GM12864 (cell line): ENCODE measurements at regions not wholly inside any gene's neighbourhood (a gene's known extent, or its start where the extent isn't known, plus 50 kb on each side); places are given as distances from the start of the nearest gene placed in this dataset.

Experiments
- DNase-seq: peaks from one replicate; pipeline ENCODE4 v3.0.0-alpha.2; 2011; ENCODE audit warnings: low read depth
- H3K4me3 ChIP-seq: 2 replicates; pipeline ENCODE4 v1.5.1; 2011; ENCODE audit warnings: mild to moderate bottlenecking, low read depth, low read length, control low read depth
- CTCF ChIP-seq: IDR thresholded peaks from 2 replicates; pipeline ENCODE4 v1.5.1; 2011; ENCODE audit warnings: low read depth, mild to moderate bottlenecking, moderate library complexity, low read length, control low read depth, inconsistent platforms; ENCODE audit errors: missing control alignments

DNA sequence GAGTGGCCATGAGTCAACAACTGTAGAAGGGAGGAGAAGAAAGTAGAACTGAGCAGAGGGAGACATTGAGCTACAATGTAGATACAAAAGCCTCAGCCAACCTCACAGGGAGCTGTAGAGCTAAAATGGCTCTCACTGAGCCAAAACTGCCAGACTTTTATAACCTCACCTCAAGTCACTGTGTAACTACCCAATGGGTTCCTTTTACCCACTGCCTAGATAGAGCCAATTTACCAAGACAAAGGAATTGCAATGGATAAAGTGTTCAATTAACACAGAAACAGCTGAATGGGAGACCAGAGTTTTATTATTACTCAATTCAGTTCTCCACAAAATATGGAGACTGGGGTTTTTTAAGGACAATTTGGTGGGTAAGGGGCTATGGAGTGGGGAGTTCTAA lies 938.9 kb upstream of the GRIA3 start:
- no peak for DNase-seq
- no peak overlapping the region for H3K4me3 ChIP-seq
- TF ChIP-seq CTCF: no peak

DNA sequence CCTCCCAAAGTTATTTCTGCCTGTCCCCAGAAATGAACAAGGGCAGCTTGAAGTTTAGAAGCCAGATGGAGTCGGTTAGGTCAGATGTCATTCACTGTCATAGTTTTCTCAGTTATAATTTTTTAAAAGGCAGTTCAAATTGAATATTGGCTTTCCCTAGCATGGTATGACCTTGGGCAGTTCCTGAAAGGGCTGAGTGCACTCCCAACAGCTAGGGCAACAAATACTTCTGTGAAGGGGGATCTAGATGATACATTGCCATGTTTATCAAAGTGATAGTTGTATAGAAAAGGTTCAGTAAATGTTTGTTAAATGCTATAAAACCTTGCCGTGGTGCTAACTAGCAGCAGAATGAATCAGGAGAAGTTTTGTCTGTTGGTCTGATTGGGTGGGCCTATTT lies 938.1 kb upstream of the GRIA3 start:
- TF ChIP-seq CTCF: no peak
- no peak overlapping the region for H3K4me3 ChIP-seq
- no peak for DNase-seq

DNA sequence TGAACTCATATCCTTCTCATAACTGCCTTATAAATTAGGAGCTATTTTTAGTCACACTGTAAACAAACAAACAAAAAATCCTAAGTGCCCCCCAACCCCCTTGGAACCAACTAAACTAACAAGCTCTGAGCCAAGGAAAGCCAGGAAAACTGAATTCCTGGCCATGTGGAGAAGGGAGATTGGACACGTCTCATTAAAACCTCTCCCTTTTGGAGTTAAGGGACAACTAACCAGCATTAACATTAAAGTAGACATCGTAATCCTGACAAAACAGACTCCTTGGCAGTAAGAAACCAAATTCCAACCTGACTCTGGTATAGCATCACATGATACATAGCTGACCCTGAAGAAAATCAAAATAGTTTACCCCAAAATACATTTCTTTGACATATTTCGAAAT lies 937.1 kb upstream of the GRIA3 start:
- no peak for DNase-seq
- H3K4me3 ChIP-seq: no peak overlapping the region
- TF ChIP-seq CTCF: no peak

DNA sequence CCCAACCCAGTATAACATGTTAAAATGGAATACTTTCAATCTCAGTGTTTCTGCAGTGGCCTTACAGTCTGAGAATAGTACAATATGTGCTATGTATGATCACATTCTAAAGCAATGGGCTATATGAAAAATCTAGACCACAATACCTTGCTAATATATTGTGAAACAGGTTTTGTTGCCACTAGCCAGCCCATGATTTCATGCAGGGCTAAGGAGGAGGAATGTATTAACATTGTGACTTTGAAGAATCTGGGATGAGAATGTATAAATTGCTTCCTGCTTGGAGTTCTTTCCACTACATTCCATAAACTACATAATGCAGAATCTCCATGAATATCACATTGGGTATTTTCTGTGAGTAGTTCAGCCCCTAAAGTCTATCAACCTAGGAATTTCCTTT lies 935.4 kb upstream of the GRIA3 start:
- H3K4me3 ChIP-seq: no peak overlapping the region
- no peak for TF ChIP-seq CTCF
- no peak for DNase-seq

GRCh38 chrX:122252454-122252853 lies 931.6 kb upstream of the GRIA3 start:
- TF ChIP-seq CTCF: no peak
- H3K4me3 ChIP-seq: no peak overlapping the region
- DNase-seq: no peak

DNA sequence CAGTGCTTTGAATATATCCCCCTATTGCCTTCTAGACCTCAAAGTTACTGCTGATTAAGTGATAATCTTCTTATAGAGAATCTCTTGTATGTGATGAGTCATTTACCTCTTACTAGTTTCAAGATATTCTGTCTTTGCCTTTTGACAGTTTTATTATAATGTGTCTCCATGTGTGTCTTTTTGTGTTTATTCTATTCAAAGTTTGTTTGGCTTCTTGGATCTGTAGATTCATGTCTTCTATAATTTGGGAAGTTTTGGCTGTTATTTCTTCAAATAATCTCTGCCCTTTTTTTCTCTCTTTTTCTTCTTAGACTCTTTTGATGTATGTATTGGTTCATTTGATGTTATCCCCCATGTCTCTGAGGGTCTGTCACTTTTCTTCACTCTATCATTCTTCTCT lies 915.7 kb upstream of the GRIA3 start:
- no peak for DNase-seq
- TF ChIP-seq CTCF: no peak
- H3K4me3 ChIP-seq: no peak overlapping the region

- no peak for TF ChIP-seq CTCF
- H3K4me3 ChIP-seq: no peak overlapping the region
- DNase-seq: no peak
Observed at GRCh38 chrX:122269243-122269781, 914.8 kb upstream of the GRIA3 start.
